CD8-positive, alpha-beta memory T cell (primary cell): ENCODE measurements at regions not wholly inside any gene's neighbourhood (a gene's known extent, or its start where the extent isn't known, plus 50 kb on each side); places are given as distances from the start of the nearest gene placed in this dataset.
"Not testable (repeated sequence)": the region's sequence is repeated elsewhere in the genome, so short reads cannot be mapped to it uniquely, and the experiment has no call there.

Source experiments
- CTCF ChIA-PET: fragments of 350-600 bp; sonication (Branson Sonifier 250); formaldehyde crosslinking; loops from one replicate; lab custom pipeline; 2021; ENCODE audit warnings: antibody characterized with exemption; lab: Charles Lee
- POLR2A ChIA-PET: fragments of 350-600 bp; sonication (Branson Sonifier 250); formaldehyde crosslinking; loops from one replicate; lab custom pipeline; 2021; ENCODE audit warnings: antibody characterized with exemption; lab: Charles Lee
- DNase-seq, 5 donors: peaks; one replicate each; pipeline versions ENCODE4 v3.0.0 to v3.0.0-alpha.2; 2020 to 2022; ENCODE audit warnings: mixed read lengths in 1 of 5
- H3K27ac ChIP-seq: one replicate; pipeline ENCODE4 v1.7.0; 2013; ENCODE audit warnings: low read depth, mild to moderate bottlenecking, low read length, moderate library complexity
- H3K27me3 ChIP-seq: 2 replicates; pipeline ENCODE4 v1.7.0; 2013; ENCODE audit warnings: low read length, mild to moderate bottlenecking; ENCODE audit not compliant: insufficient read depth, poor library complexity, severe bottlenecking
- H3K36me3 ChIP-seq: 2 replicates; pipeline ENCODE4 v1.7.0; 2013; ENCODE audit warnings: mild to moderate bottlenecking, low read length, moderate library complexity; ENCODE audit not compliant: insufficient read depth
- H3K4me1 ChIP-seq: 2 replicates; pipeline ENCODE4 v1.7.0; 2013; ENCODE audit warnings: mild to moderate bottlenecking, low read length, moderate library complexity; ENCODE audit not compliant: insufficient read depth
- H3K4me3 ChIP-seq: 2 replicates; pipeline ENCODE4 v1.7.0; 2013; ENCODE audit warnings: mild to moderate bottlenecking, low read length
- H3K9me3 ChIP-seq: 2 replicates; pipeline ENCODE4 v1.7.0; 2013; ENCODE audit warnings: mild to moderate bottlenecking, low read length
- H3K27ac Mint-ChIP-seq, 8 donors: one replicate each; pipeline ENCODE4 v1.8.0; 2020 to 2021; ENCODE audit warnings: mixed read lengths in 8 of 8, mild to moderate bottlenecking in 6 of 8, inconsistent platforms in 3 of 8, moderate library complexity in 3 of 8
- H3K27me3 Mint-ChIP-seq, 2 donors: one replicate each; pipeline ENCODE4 v1.8.0; 2020 to 2021; ENCODE audit warnings: mixed read lengths in 2 of 2, mild to moderate bottlenecking in 1 of 2, moderate library complexity in 1 of 2
- H3K36me3 Mint-ChIP-seq, 3 donors: one replicate each; pipeline ENCODE4 v1.8.0; 2020 to 2021; ENCODE audit warnings: mixed read lengths in 3 of 3, inconsistent platforms in 1 of 3, mild to moderate bottlenecking in 1 of 3
- H3K4me1 Mint-ChIP-seq, 3 donors: one replicate each; pipeline ENCODE4 v1.8.0; 2020 to 2021; ENCODE audit warnings: mixed read lengths in 3 of 3, inconsistent platforms in 1 of 3, mild to moderate bottlenecking in 1 of 3
- H3K4me3 Mint-ChIP-seq, 7 donors: one replicate each; pipeline ENCODE4 v1.8.0; 2020 to 2021; ENCODE audit warnings: mixed read lengths in 7 of 7, mild to moderate bottlenecking in 6 of 7, moderate library complexity in 4 of 7, inconsistent platforms in 2 of 7
- H3K9me3 Mint-ChIP-seq, 5 donors: one replicate each; pipeline ENCODE4 v1.8.0; 2020 to 2022; ENCODE audit warnings: mixed read lengths in 5 of 5, mild to moderate bottlenecking in 3 of 5, moderate library complexity in 2 of 5, inconsistent platforms in 1 of 5

- DNase-seq, result no peak
- Histone ChIP-seq H3K27ac (no peak overlapping the region), H3K4me3 (no peak overlapping the region), H3K36me3 (no peaks in the 10 kb centered on the region), H3K9me3 (no peaks in the 10 kb centered on the region), H3K4me1 (no peaks in the 10 kb centered on the region), H3K27me3 (no peaks in the 10 kb centered on the region)
- Mint-ChIP-seq H3K36me3 (peaks cover 0 to 60% (median 1%) of the 10 kb centered on the region in 3 donors), H3K27me3 (no peaks in the 10 kb centered on the region), H3K27ac (peak overlapping the region in 3 of 8 donors; percentile 47 to 85 (median 72)), H3K4me3 (peak overlapping the region in 4 of 7 donors; percentile 12 to 72 (median 30)), H3K4me1 (peaks cover 15 to 23% (median 21%) of the 10 kb centered on the region in 3 donors), H3K9me3 (no peaks in the 10 kb centered on the region)
- POLR2A ChIA-PET, result no interaction called here
- CTCF ChIA-PET, result no interaction called here
These were observed 141.8 kb downstream of the LAT start for GRCh38 chr16:29126616-29127015.

GRCh38 chr16:29126057-29126494 lies 141.2 kb downstream of the LAT start:
- H3K36me3 ChIP-seq, result no peaks in the 10 kb centered on the region
- ChIA-PET POLR2A (no interaction called here), CTCF (no interaction called here)
- H3K27me3 Mint-ChIP-seq, result no peaks in the 10 kb centered on the region
- H3K9me3 ChIP-seq, result no peaks in the 10 kb centered on the region
- no peaks in the 10 kb centered on the region for H3K4me1 ChIP-seq
- peaks cover 0 to 62% (median 1%) of the 10 kb centered on the region in 3 donors for H3K36me3 Mint-ChIP-seq
- no peak overlapping the region for H3K27ac ChIP-seq
- H3K4me3 Mint-ChIP-seq, result peak overlapping the region in 5 of 7 donors; percentile 12 to 80 (median 39)
- no peaks in the 10 kb centered on the region for H3K27me3 ChIP-seq
- H3K4me3 ChIP-seq, result no peak overlapping the region
- peak overlapping the region in 5 of 8 donors; percentile 36 to 85 (median 75) for H3K27ac Mint-ChIP-seq
- peak in 1 of 5 donors; percentile 32 for DNase-seq
- H3K9me3 Mint-ChIP-seq, result no peaks in the 10 kb centered on the region
- H3K4me1 Mint-ChIP-seq, result peaks cover 15 to 27% (median 21%) of the 10 kb centered on the region in 3 donors

GRCh38 chr16:29124828-29125227 lies 140.0 kb downstream of the LAT start:
- POLR2A ChIA-PET, result no interaction called here
- H3K4me3 ChIP-seq, result no peak overlapping the region
- Mint-ChIP-seq H3K4me1 (peaks cover 15 to 27% (median 21%) of the 10 kb centered on the region in 3 donors), H3K27ac (peak overlapping the region in 1 of 8 donors; percentile 25), H3K36me3 (peaks cover 0 to 66% (median 1%) of the 10 kb centered on the region in 3 donors), H3K4me3 (no peak overlapping the region), H3K9me3 (no peaks in the 10 kb centered on the region), H3K27me3 (no peaks in the 10 kb centered on the region)
- CTCF ChIA-PET, result no interaction called here
- H3K27ac ChIP-seq, result no peak overlapping the region
- no peaks in the 10 kb centered on the region for H3K27me3 ChIP-seq
- H3K9me3 ChIP-seq, result no peaks in the 10 kb centered on the region
- H3K4me1 ChIP-seq, result no peaks in the 10 kb centered on the region
- DNase-seq, result no peak
- no peaks in the 10 kb centered on the region for H3K36me3 ChIP-seq

GRCh38 chr16:29124162-29124561 lies 139.3 kb downstream of the LAT start:
- POLR2A ChIA-PET, result interaction anchor here (0.6 kb wide), 1 partner anchor 153 kb away, joined by 3 read pairs; no protein-coding TSS in a partner anchor
- H3K9me3 ChIP-seq, H3K27ac ChIP-seq, H3K4me3 Mint-ChIP-seq, H3K4me1 ChIP-seq, H3K4me3 ChIP-seq, H3K27me3 ChIP-seq, DNase-seq, H3K27me3 Mint-ChIP-seq, H3K9me3 Mint-ChIP-seq, H3K36me3 ChIP-seq, CTCF ChIA-PET: not testable (repeated sequence)
- peak overlapping the region in 1 of 8 donors; percentile 48 for H3K27ac Mint-ChIP-seq
- peaks cover 15 to 27% (median 21%) of the 10 kb centered on the region in 3 donors for H3K4me1 Mint-ChIP-seq
- H3K36me3 Mint-ChIP-seq, result peaks cover 0 to 63% (median 1%) of the 10 kb centered on the region in 3 donors

- H3K9me3 ChIP-seq, H3K4me3 ChIP-seq, CTCF ChIA-PET, DNase-seq, H3K27ac ChIP-seq, H3K27me3 ChIP-seq, H3K4me1 ChIP-seq, H3K27me3 Mint-ChIP-seq, H3K4me3 Mint-ChIP-seq, H3K9me3 Mint-ChIP-seq, H3K27ac Mint-ChIP-seq, POLR2A ChIA-PET, H3K36me3 ChIP-seq: not testable (repeated sequence)
- Mint-ChIP-seq H3K36me3 (peaks cover 0 to 67% (median 9%) of the 10 kb centered on the region in 3 donors), H3K4me1 (peaks cover 16 to 42% (median 17%) of the 10 kb centered on the region in 3 donors)
These were observed 135.8 kb downstream of the LAT start for GRCh38 chr16:29120680-29121079.

- H3K36me3 ChIP-seq, H3K27ac ChIP-seq, POLR2A ChIA-PET, H3K9me3 Mint-ChIP-seq, H3K27me3 Mint-ChIP-seq, H3K4me3 ChIP-seq, H3K27me3 ChIP-seq, CTCF ChIA-PET, H3K9me3 ChIP-seq: not testable (repeated sequence)
- peak in 2 of 5 donors; percentile 24 to 66 for DNase-seq
- Mint-ChIP-seq H3K4me1 (peaks cover 32 to 56% (median 33%) of the 10 kb centered on the region in 3 donors), H3K27ac (peak overlapping the region in 7 of 8 donors; percentile 17 to 87 (median 73)), H3K36me3 (peaks cover 0 to 75% (median 17%) of the 10 kb centered on the region in 3 donors), H3K4me3 (peak overlapping the region in 1 of 7 donors; percentile 66)
- H3K4me1 ChIP-seq, result peaks cover 11% of the 10 kb centered on the region
These were observed 133.6 kb downstream of the LAT start for GRCh38 chr16:29118301-29118957.

- H3K36me3 ChIP-seq, result no peaks in the 10 kb centered on the region
- H3K4me1 Mint-ChIP-seq, result peaks cover 37 to 63% (median 40%) of the 10 kb centered on the region in 3 donors
- H3K27me3 Mint-ChIP-seq, result no peaks in the 10 kb centered on the region
- ChIA-PET CTCF (no interaction called here), POLR2A (no interaction called here)
- H3K27ac ChIP-seq, result no peak overlapping the region
- H3K9me3 Mint-ChIP-seq, result no peaks in the 10 kb centered on the region
- H3K4me3 ChIP-seq, result no peak overlapping the region
- H3K27ac Mint-ChIP-seq, result peak overlapping the region in 6 of 8 donors; percentile 17 to 80 (median 52)
- H3K4me3 Mint-ChIP-seq, result no peak overlapping the region
- no peaks in the 10 kb centered on the region for H3K27me3 ChIP-seq
- H3K9me3 ChIP-seq, result no peaks in the 10 kb centered on the region
- peaks cover 0 to 76% (median 17%) of the 10 kb centered on the region in 3 donors for H3K36me3 Mint-ChIP-seq
- peaks cover 14% of the 10 kb centered on the region for H3K4me1 ChIP-seq
- DNase-seq, result no peak
These were observed 132.8 kb downstream of the LAT start for GRCh38 chr16:29117631-29118030.

GRCh38 chr16:29116980-29117379 lies 132.1 kb downstream of the LAT start:
- ChIA-PET CTCF (no interaction called here), POLR2A (no interaction called here)
- Mint-ChIP-seq H3K9me3 (no peaks in the 10 kb centered on the region), H3K4me3 (no peak overlapping the region), H3K27me3 (no peaks in the 10 kb centered on the region), H3K27ac (peak overlapping the region in 5 of 8 donors; percentile 19 to 70 (median 54)), H3K4me1 (peaks cover 43 to 65% (median 46%) of the 10 kb centered on the region in 3 donors), H3K36me3 (peaks cover 0 to 74% (median 17%) of the 10 kb centered on the region in 3 donors)
- Histone ChIP-seq H3K4me3 (no peak overlapping the region), H3K27ac (no peak overlapping the region), H3K27me3 (no peaks in the 10 kb centered on the region), H3K4me1 (peaks cover 17% of the 10 kb centered on the region), H3K36me3 (no peaks in the 10 kb centered on the region), H3K9me3 (no peaks in the 10 kb centered on the region)
- no peak for DNase-seq
